Endothelial cell of umbilical vein (primary cell): ENCODE measurements at regions not wholly inside any gene's neighbourhood (a gene's known extent, or its start where the extent isn't known, plus 50 kb on each side); places are given as distances from the start of the nearest gene placed in this dataset.

Experiments used
- BruUV-seq: library from RNA; stranded (reverse); fragments of 400-500 nt; replicated peaks from 2 replicates; lab custom pipeline; 2021; lab: Mats Ljungman, UMichigan
- CTCF ChIA-PET: fragments of 300-600, 350-600 bp; sonication (Branson Sonifier 250); formaldehyde crosslinking; loops from one replicate; lab custom pipeline; 2021; ENCODE audit warnings: antibody characterized with exemption, inconsistent platforms; lab: Charles Lee
- POLR2A ChIA-PET: fragments of 300-600, 350-600 bp; sonication (Branson Sonifier 250); formaldehyde crosslinking; loops from one replicate; lab custom pipeline; 2021; ENCODE audit warnings: antibody characterized with exemption, inconsistent platforms; lab: Charles Lee
- DNase-seq: peaks from one replicate; pipeline ENCODE4 v3.0.0-alpha.2; 2011; ENCODE audit warnings: low read depth, low spot score
- FAIRE-seq: peaks from 2 replicates; lab custom pipeline; 2011; peaks lifted over from hg19 to GRCh38; lab: Jason Lieb, UNC
- H2AFZ ChIP-seq: 2 replicates; pipeline ENCODE4 v1.6.0; 2012; ENCODE audit warnings: low read depth, low read length, control low read depth, inconsistent platforms
- H3K27ac ChIP-seq: 2 replicates; pipeline ENCODE4 v1.5.1; 2011; ENCODE audit warnings: low read depth, mild to moderate bottlenecking, control low read depth, low read length, moderate library complexity; ENCODE audit not compliant: insufficient read depth
- H3K27me3 ChIP-seq, 2 experiments: 2 replicates each; pipeline versions ENCODE4 v1.6.0 to v1.6.1; 2011; ENCODE audit warnings: low read length in 2 of 2, mixed read lengths in 1 of 2; ENCODE audit not compliant: control insufficient read depth in 2 of 2, insufficient read depth in 2 of 2
- H3K36me3 ChIP-seq, 2 experiments: 2 replicates in 1 of 2; 3 replicates in 1 of 2; pipeline ENCODE4 v1.5.1; 2011; ENCODE audit warnings: low read length in 2 of 2, mild to moderate bottlenecking in 1 of 2, moderate library complexity in 1 of 2; ENCODE audit not compliant: control insufficient read depth in 2 of 2, insufficient read depth in 2 of 2; ENCODE audit errors: extremely low read depth in 1 of 2
- H3K4me1 ChIP-seq: 3 replicates; pipeline ENCODE4 v1.5.1; 2011; ENCODE audit warnings: mild to moderate bottlenecking, low read length; ENCODE audit not compliant: control insufficient read depth, insufficient read depth; ENCODE audit errors: extremely low read depth
- H3K4me2 ChIP-seq: 2 replicates; pipeline ENCODE4 v1.6.1; 2011; ENCODE audit warnings: low read length, control low read depth, mixed read lengths; ENCODE audit not compliant: insufficient read depth
- H3K4me3 ChIP-seq, 3 experiments: fragments of 200-600 bp in 1 of 3; sonication (generic), shearing (Covaris generic) in 1 of 3; replicated peaks in 1 of 3; 2 replicates each; pipeline ENCODE4 v1.5.1; 2011 to 2016; ENCODE audit warnings: control low read depth in 3 of 3, low read length in 3 of 3, mild to moderate bottlenecking in 2 of 3, inconsistent platforms in 1 of 3, low read depth in 1 of 3, moderate library complexity in 1 of 3; ENCODE audit not compliant: insufficient read depth in 1 of 3
- H3K79me2 ChIP-seq: 2 replicates; pipeline ENCODE4 v1.6.0; 2012; ENCODE audit warnings: low read length, inconsistent platforms; ENCODE audit not compliant: control insufficient read depth, insufficient read depth
- H3K9ac ChIP-seq: replicated peaks from 2 replicates; pipeline ENCODE3; 2011; ENCODE audit warnings: low read length, control low read depth; ENCODE audit not compliant: insufficient read depth; ENCODE audit errors: extremely low read depth
- H3K9me1 ChIP-seq: replicated peaks from 3 replicates; pipeline ENCODE4 v1.6.0; 2011; ENCODE audit warnings: mild to moderate bottlenecking, low read length; ENCODE audit not compliant: control insufficient read depth, insufficient read depth; ENCODE audit errors: extremely low read depth
- H3K9me3 ChIP-seq: replicated peaks from 2 replicates; pipeline ENCODE4 v1.5.1; 2012; ENCODE audit warnings: low read length, inconsistent platforms; ENCODE audit not compliant: control insufficient read depth, insufficient read depth
- H4K20me1 ChIP-seq: replicated peaks from 2 replicates; pipeline ENCODE3; 2011; ENCODE audit warnings: mild to moderate bottlenecking, low read length; ENCODE audit not compliant: control insufficient read depth, insufficient read depth; ENCODE audit errors: extremely low read depth
- EZH2 ChIP-seq: IDR thresholded peaks from 2 replicates; pipeline ENCODE4 v1.6.1; 2012; ENCODE audit warnings: borderline replicate concordance, low read depth, mild to moderate bottlenecking, moderate library complexity, low read length, inconsistent platforms; ENCODE audit not compliant: severe bottlenecking
- FOS ChIP-seq: IDR thresholded peaks from 2 replicates; pipeline ENCODE4 v1.6.1; 2011; ENCODE audit warnings: mild to moderate bottlenecking, low read length, moderate library complexity, borderline replicate concordance; ENCODE audit not compliant: insufficient read depth
- GATA2 ChIP-seq: IDR thresholded peaks from 2 replicates; pipeline ENCODE4 v1.7.0; 2011; ENCODE audit warnings: low read depth, mild to moderate bottlenecking, moderate library complexity, mixed read lengths, low read length; ENCODE audit not compliant: insufficient read length, insufficient read depth
- JUN ChIP-seq: IDR thresholded peaks from 2 replicates; pipeline ENCODE4 v1.6.1; 2011; ENCODE audit warnings: borderline replicate concordance, low read depth; ENCODE audit not compliant: insufficient read length, insufficient read depth
- MYC ChIP-seq: IDR thresholded peaks from one replicate; pipeline ENCODE4 v1.6.1; 2011; ENCODE audit warnings: mild to moderate bottlenecking, low read depth, low read length
- POLR2A ChIP-seq: IDR thresholded peaks from 2 replicates; pipeline ENCODE4 v1.6.1; 2012; ENCODE audit warnings: low read depth, mild to moderate bottlenecking, control low read depth, low read length
- POLR2AphosphoS5 ChIP-seq: IDR thresholded peaks from 2 replicates; pipeline ENCODE4 v1.6.1; 2012; ENCODE audit warnings: low read depth, mild to moderate bottlenecking, control low read depth, low read length, moderate library complexity; ENCODE audit not compliant: insufficient read depth
- dilution Hi-C: fragments of 300-500 bp; cut with MboI; formaldehyde crosslinking; loops from one replicate; pipeline ENCODE4 v1.15.0; 2019; ENCODE audit warnings: low sequenced_read_pairs; ENCODE audit not compliant: extremely low pct_ligation_motif_present
- intact Hi-C: fragments of 100-400 bp; cut with micrococcal nuclease; formaldehyde crosslinking; loops from one replicate; pipeline ENCODE4 v1.10.0; 2022
- TF ChIP-seq, protein P1 (sequence below), 2 donors: IDR thresholded peaks; 1 replicate in 1 of 2; 2 replicates in 1 of 2; pipeline ENCODE4 v1.5.1; 2011; ENCODE audit warnings: low read length in 2 of 2, mild to moderate bottlenecking in 2 of 2, moderate library complexity in 2 of 2, control low read depth in 1 of 2, inconsistent platforms in 1 of 2, low read depth in 1 of 2; ENCODE audit not compliant: insufficient read depth in 1 of 2; ENCODE audit errors: extremely low read depth in 1 of 2
- TF ChIP-seq, protein P2 (sequence below): IDR thresholded peaks from 2 replicates; pipeline ENCODE4 v1.6.1; 2011; ENCODE audit not compliant: insufficient read depth, insufficient read length

- POLR2A ChIA-PET = no interaction called here
- FAIRE-seq = no peak
Observed at GRCh38 chr17:70017941-70018340, 57.1 kb upstream of the KCNJ16 start.

More at GRCh38 chr17:70017941-70018340, 57.1 kb upstream of the KCNJ16 start:
- CTCF ChIA-PET = interaction anchor here (1.0 kb wide), 1 partner anchor 13 kb away, joined by 3 read pairs; no protein-coding TSS in a partner anchor
- H3K4me3 ChIP-seq = no peak overlapping the region
- H3K4me2 ChIP-seq = no peak overlapping the region
- dilution Hi-C loops (no loop called here), intact Hi-C loops (no loop called here)
- no peaks in the 10 kb centered on the region for H3K27me3 ChIP-seq
- no peaks in the 10 kb centered on the region for H3K9me3 ChIP-seq
- DNase-seq = no peak
- TF ChIP-seq POLR2A = no peak
- no peak for TF ChIP-seq POLR2AphosphoS5
- TF ChIP-seq JUN = no peak
- TF ChIP-seq, protein P1, sequence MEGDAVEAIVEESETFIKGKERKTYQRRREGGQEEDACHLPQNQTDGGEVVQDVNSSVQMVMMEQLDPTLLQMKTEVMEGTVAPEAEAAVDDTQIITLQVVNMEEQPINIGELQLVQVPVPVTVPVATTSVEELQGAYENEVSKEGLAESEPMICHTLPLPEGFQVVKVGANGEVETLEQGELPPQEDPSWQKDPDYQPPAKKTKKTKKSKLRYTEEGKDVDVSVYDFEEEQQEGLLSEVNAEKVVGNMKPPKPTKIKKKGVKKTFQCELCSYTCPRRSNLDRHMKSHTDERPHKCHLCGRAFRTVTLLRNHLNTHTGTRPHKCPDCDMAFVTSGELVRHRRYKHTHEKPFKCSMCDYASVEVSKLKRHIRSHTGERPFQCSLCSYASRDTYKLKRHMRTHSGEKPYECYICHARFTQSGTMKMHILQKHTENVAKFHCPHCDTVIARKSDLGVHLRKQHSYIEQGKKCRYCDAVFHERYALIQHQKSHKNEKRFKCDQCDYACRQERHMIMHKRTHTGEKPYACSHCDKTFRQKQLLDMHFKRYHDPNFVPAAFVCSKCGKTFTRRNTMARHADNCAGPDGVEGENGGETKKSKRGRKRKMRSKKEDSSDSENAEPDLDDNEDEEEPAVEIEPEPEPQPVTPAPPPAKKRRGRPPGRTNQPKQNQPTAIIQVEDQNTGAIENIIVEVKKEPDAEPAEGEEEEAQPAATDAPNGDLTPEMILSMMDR (IDR thresholded peaks at IDR 0.05; ENCODE audit: extremely low read depth in 1 of 2, insufficient read depth in 1 of 2, low read depth in 1 of 2, low read length in 2 of 2) = no peak
- no peak for TF ChIP-seq FOS
- TF ChIP-seq, protein P2, sequence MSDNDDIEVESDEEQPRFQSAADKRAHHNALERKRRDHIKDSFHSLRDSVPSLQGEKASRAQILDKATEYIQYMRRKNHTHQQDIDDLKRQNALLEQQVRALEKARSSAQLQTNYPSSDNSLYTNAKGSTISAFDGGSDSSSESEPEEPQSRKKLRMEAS = no peak
- TF ChIP-seq EZH2 = no peak
- no peak for TF ChIP-seq MYC
- TF ChIP-seq GATA2 = no peak
- no peaks in the 10 kb centered on the region for H3K79me2 ChIP-seq
- H4K20me1 ChIP-seq = no peaks in the 10 kb centered on the region
- H3K9ac ChIP-seq = no peak overlapping the region
- H3K36me3 ChIP-seq = no peaks in the 10 kb centered on the region
- no peaks in the 10 kb centered on the region for H3K9me1 ChIP-seq
- peaks cover 6% of the 10 kb centered on the region for H3K4me1 ChIP-seq
- H2AFZ ChIP-seq = no peak overlapping the region
- no peak overlapping the region for H3K27ac ChIP-seq
- no TSS peak for BruUV-seq
